Stimulated activated CD8-positive, alpha-beta memory T cell treated with anti-CD3 and anti-CD28 coated beads, Interleukin-4, amount 100 ng/mL, for 48 hours (primary cell): ENCODE measurements at regions not wholly inside any gene's neighbourhood (a gene's known extent, or its start where the extent isn't known, plus 50 kb on each side); places are given as distances from the start of the nearest gene placed in this dataset.
"Not testable (repeated sequence)": the region's sequence is repeated elsewhere in the genome, so short reads cannot be mapped to it uniquely, and the experiment has no call there.

ENCODE experiments used
- DNase-seq: peaks from one replicate; pipeline ENCODE4 v3.0.0-alpha.2; 2020

- DNase-seq, result no peak
Measured at GRCh38 chr5:101626572-101626971, 669.5 kb downstream of the SLCO4C1 start.

- DNase-seq, result no peak
Measured at GRCh38 chr5:101611039-101611438, 685.0 kb downstream of the SLCO4C1 start.

- no peak for DNase-seq
Measured at GRCh38 chr5:101608322-101608721, 687.8 kb downstream of the SLCO4C1 start.

- no peak for DNase-seq
Measured at GRCh38 chr5:101605700-101606099, 690.4 kb downstream of the SLCO4C1 start.

GRCh38 chr5:101600614-101601013, 695.5 kb downstream of the SLCO4C1 start:
- no peak for DNase-seq

- no peak for DNase-seq
Measured at GRCh38 chr5:101590384-101590783, 687.3 kb upstream of the ST8SIA4 start.

- DNase-seq, result no peak
Measured at GRCh38 chr5:101585366-101585765, 682.3 kb upstream of the ST8SIA4 start.

- no peak for DNase-seq
Measured at GRCh38 chr5:101580591-101580990, 677.5 kb upstream of the ST8SIA4 start.

GRCh38 chr5:101574017-101574416, 670.9 kb upstream of the ST8SIA4 start:
- no peak for DNase-seq

- no peak for DNase-seq
Measured at GRCh38 chr5:101561018-101561417, 657.9 kb upstream of the ST8SIA4 start.

- DNase-seq, result no peak
Measured at GRCh38 chr5:101543780-101544179, 640.7 kb upstream of the ST8SIA4 start.

GRCh38 chr5:101539315-101539714, 636.2 kb upstream of the ST8SIA4 start:
- DNase-seq, result no peak

GRCh38 chr5:101535626-101536025, 632.5 kb upstream of the ST8SIA4 start:
- no peak for DNase-seq

GRCh38 chr5:101534491-101535110, 631.5 kb upstream of the ST8SIA4 start:
- no peak for DNase-seq

GRCh38 chr5:101532430-101532829, 629.3 kb upstream of the ST8SIA4 start:
- DNase-seq, result no peak

GRCh38 chr5:101531026-101531425, 627.9 kb upstream of the ST8SIA4 start:
- no peak for DNase-seq

GRCh38 chr5:101529094-101529493, 626.0 kb upstream of the ST8SIA4 start:
- DNase-seq, result not testable (repeated sequence)

GRCh38 chr5:101520417-101520816, 617.3 kb upstream of the ST8SIA4 start:
- no peak for DNase-seq

GRCh38 chr5:101517795-101518194, 614.7 kb upstream of the ST8SIA4 start:
- no peak for DNase-seq

GRCh38 chr5:101515721-101516120, 612.6 kb upstream of the ST8SIA4 start:
- DNase-seq, result no peak

- DNase-seq, result no peak
Measured at GRCh38 chr5:101505891-101506570, 602.9 kb upstream of the ST8SIA4 start.

GRCh38 chr5:101482931-101483330, 579.8 kb upstream of the ST8SIA4 start:
- DNase-seq, result no peak

- no peak for DNase-seq
Measured at GRCh38 chr5:101473483-101473882, 570.4 kb upstream of the ST8SIA4 start.

GRCh38 chr5:101461455-101461854, 558.4 kb upstream of the ST8SIA4 start:
- DNase-seq, result no peak

GRCh38 chr5:101458587-101458986, 555.5 kb upstream of the ST8SIA4 start:
- no peak for DNase-seq
